Liver (tissue), 8 donors: ENCODE measurements at regions not wholly inside any gene's neighbourhood (a gene's known extent, or its start where the extent isn't known, plus 50 kb on each side); places are given as distances from the start of the nearest gene placed in this dataset.

ENCODE experiments used
- DNase-seq: peaks from one replicate; pipeline ENCODE4 v3.0.0-alpha.2; 2017; ENCODE audit warnings: low spot score
- H3K27ac ChIP-seq, 2 donors: one replicate each; pipeline ENCODE4 v1.7.0; 2013; ENCODE audit warnings: inconsistent platforms in 2 of 2, low read length in 2 of 2, control low read depth in 1 of 2, low read depth in 1 of 2, mild to moderate bottlenecking in 1 of 2
- H3K27me3 ChIP-seq, 4 donors: one replicate each; pipeline versions ENCODE4 v1.6.1 to v1.7.0; 2013; ENCODE audit warnings: low read length in 3 of 4, inconsistent platforms in 1 of 4, mild to moderate bottlenecking in 1 of 4, moderate library complexity in 1 of 4; ENCODE audit not compliant: control insufficient read depth in 4 of 4, insufficient read depth in 4 of 4
- H3K36me3 ChIP-seq, 4 donors: one replicate each; pipeline versions ENCODE4 v1.6.1 to v1.7.0; 2013; ENCODE audit warnings: low read length in 3 of 4, mild to moderate bottlenecking in 3 of 4, low read depth in 1 of 4, moderate library complexity in 1 of 4; ENCODE audit not compliant: control insufficient read depth in 4 of 4, insufficient read depth in 3 of 4
- H3K4me1 ChIP-seq, 4 donors: one replicate each; pipeline versions ENCODE4 v1.6.1 to v1.7.0; 2013; ENCODE audit warnings: low read length in 3 of 4, mild to moderate bottlenecking in 3 of 4, moderate library complexity in 1 of 4; ENCODE audit not compliant: control insufficient read depth in 4 of 4, insufficient read depth in 4 of 4
- H3K4me3 ChIP-seq, 3 donors: one replicate each; pipeline versions ENCODE4 v1.6.1 to v1.7.0; 2013; ENCODE audit warnings: low read length in 3 of 3, control low read depth in 1 of 3, low read depth in 1 of 3, mild to moderate bottlenecking in 1 of 3
- H3K9ac ChIP-seq, 2 donors: one replicate each; pipeline ENCODE4 v1.7.0; 2013; ENCODE audit warnings: low read length in 2 of 2, mild to moderate bottlenecking in 2 of 2, moderate library complexity in 2 of 2, control low read depth in 1 of 2, low read depth in 1 of 2
- H3K9me3 ChIP-seq, 4 donors: one replicate each; pipeline versions ENCODE4 v1.6.1 to v1.7.0; 2013; ENCODE audit warnings: low read length in 3 of 4; ENCODE audit not compliant: control insufficient read depth in 4 of 4
- CTCF ChIP-seq: fragments of 150-350 bp; IDR thresholded peaks from 2 replicates; pipeline ENCODE4 v1.5.1; 2017; ENCODE audit warnings: improper control_type of control experiment, low read depth, low read length; ENCODE audit not compliant: missing input control
- EGR1 ChIP-seq, 2 donors: IDR thresholded peaks; 2 replicates each; pipeline ENCODE4 v1.6.1; 2016 to 2018; ENCODE audit warnings: antibody characterized with exemption in 2 of 2, low read depth in 2 of 2
- FOXA1 ChIP-seq: IDR thresholded peaks from 2 replicates; pipeline ENCODE4 v1.6.1; 2016; ENCODE audit warnings: antibody characterized with exemption
- FOXA2 ChIP-seq: IDR thresholded peaks from 2 replicates; pipeline ENCODE4 v1.6.1; 2016; ENCODE audit warnings: antibody characterized with exemption
- GABPA ChIP-seq, 2 donors: IDR thresholded peaks in 1 of 2; conservative IDR thresholded peaks in 1 of 2; 2 replicates each; pipeline ENCODE4 v1.6.1; 2016; ENCODE audit warnings: antibody characterized with exemption in 2 of 2, mild to moderate bottlenecking in 1 of 2, moderate library complexity in 1 of 2
- HNF4A ChIP-seq, 2 donors: conservative IDR thresholded peaks; 2 replicates each; pipeline ENCODE4 v1.6.1; 2016; ENCODE audit warnings: antibody characterized with exemption in 2 of 2, mild to moderate bottlenecking in 2 of 2
- HNF4G ChIP-seq: IDR thresholded peaks from 2 replicates; pipeline ENCODE4 v1.6.1; 2016; ENCODE audit warnings: antibody characterized with exemption
- JUND ChIP-seq, 2 donors: IDR thresholded peaks; 2 replicates each; pipeline ENCODE4 v1.6.1; 2016; ENCODE audit warnings: antibody characterized with exemption in 2 of 2
- MAX ChIP-seq: IDR thresholded peaks from 2 replicates; pipeline ENCODE4 v1.6.1; 2016; ENCODE audit warnings: antibody characterized with exemption
- NR2F2 ChIP-seq: IDR thresholded peaks from 2 replicates; pipeline ENCODE4 v1.6.1; 2016; ENCODE audit warnings: antibody characterized with exemption
- RAD21 ChIP-seq, 2 donors: IDR thresholded peaks; 2 replicates each; pipeline ENCODE4 v1.6.1; 2016; ENCODE audit warnings: antibody characterized with exemption in 2 of 2, mild to moderate bottlenecking in 2 of 2
- REST ChIP-seq: IDR thresholded peaks from 2 replicates; pipeline ENCODE4 v1.6.1; 2016; ENCODE audit warnings: antibody characterized with exemption, mild to moderate bottlenecking
- RXRA ChIP-seq, 2 donors: IDR thresholded peaks; 2 replicates each; pipeline ENCODE4 v1.6.1; 2017 to 2018; ENCODE audit warnings: antibody characterized with exemption in 2 of 2, mild to moderate bottlenecking in 1 of 2
- SP1 ChIP-seq: IDR thresholded peaks from 2 replicates; pipeline ENCODE4 v1.6.1; 2018; ENCODE audit warnings: antibody characterized with exemption, mild to moderate bottlenecking
- TAF1 ChIP-seq: conservative IDR thresholded peaks from 2 replicates; pipeline ENCODE4 v1.6.1; 2016; ENCODE audit warnings: antibody characterized with exemption, mild to moderate bottlenecking
- YY1 ChIP-seq: IDR thresholded peaks from 2 replicates; pipeline ENCODE4 v1.6.1; 2016; ENCODE audit warnings: antibody characterized with exemption, mild to moderate bottlenecking
- ZBTB33 ChIP-seq: IDR thresholded peaks from 2 replicates; pipeline ENCODE4 v1.6.1; 2016; ENCODE audit warnings: antibody characterized with exemption
- WGBS: extraction: QIAGEN DNeasy Blood & Tissue Kit; methylation state at CpG from one replicate; pipeline ENCODE4 v1.1.7; 2013; 5-methylcytosine and 5-hydroxymethylcytosine counted together
- TF ChIP-seq, protein P1 (sequence below): IDR thresholded peaks from 2 replicates; pipeline ENCODE4 v1.6.1; 2016; ENCODE audit warnings: antibody characterized with exemption
- donor health status: healthy.
- donor health status: healthy.
- donor health status: healthy.
- donor health status: healthy.
- donor health status: healthy.

GRCh38 chr5:14932902-14933469 is 61.4 kb upstream of the ANKH start:
- Histone ChIP-seq H3K27ac (no peak overlapping the region), H3K4me1 (no peaks in the 10 kb centered on the region), H3K9ac (no peak overlapping the region), H3K27me3 (no peaks in the 10 kb centered on the region), H3K36me3 (no peaks in the 10 kb centered on the region), H3K9me3 (no peaks in the 10 kb centered on the region), H3K4me3 (no peak overlapping the region)
- 68% methylated on average over 7 of the region's 7 CpGs for WGBS
- no peak for DNase-seq
- TF ChIP-seq HNF4A (conservative IDR thresholded peaks at IDR 0.05) (no peak), FOXA2 (no peak), REST (no peak), NR2F2 (no peak), RXRA (IDR thresholded peaks at IDR 0.05) (no peak)

DNA sequence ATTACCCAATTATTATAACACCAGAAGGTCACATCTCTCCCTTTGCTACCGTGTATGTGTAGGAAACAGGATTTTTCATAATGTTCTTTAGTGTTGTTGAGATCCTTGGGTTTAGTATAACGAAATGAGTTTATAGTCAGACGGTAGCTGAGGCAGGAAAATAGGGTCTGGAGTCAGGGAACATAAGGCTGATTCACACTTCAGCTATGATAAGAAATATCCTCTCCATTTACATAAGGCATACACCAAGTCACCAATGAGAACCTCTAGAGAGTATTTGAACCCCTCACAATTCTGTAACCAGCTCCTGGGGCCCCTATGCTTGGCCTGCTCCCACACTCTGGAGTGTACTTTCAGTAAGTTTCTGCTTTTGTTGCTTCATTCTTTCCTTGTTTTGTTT is 58.9 kb upstream of the ANKH start:
- Histone ChIP-seq H3K27me3 (no peaks in the 10 kb centered on the region), H3K27ac (no peak overlapping the region), H3K36me3 (no peaks in the 10 kb centered on the region), H3K9me3 (no peaks in the 10 kb centered on the region), H3K4me1 (no peaks in the 10 kb centered on the region), H3K9ac (no peak overlapping the region), H3K4me3 (no peak overlapping the region)
- TF ChIP-seq RAD21 (IDR thresholded peaks at IDR 0.05) (no peak), TAF1 (no peak), FOXA2 (no peak), GABPA (IDR thresholded peaks at IDR 0.05 in 1 of 2, conservative IDR thresholded peaks at IDR 0.05 in 1 of 2) (no peak), NR2F2 (no peak), MAX (no peak), SP1 (no peak), JUND (IDR thresholded peaks at IDR 0.05) (no peak), REST (no peak), RXRA (IDR thresholded peaks at IDR 0.05) (no peak), YY1 (no peak), ZBTB33 (no peak), HNF4G (no peak), EGR1 (IDR thresholded peaks at IDR 0.05; ENCODE audit: low read depth in 2 of 2) (no peak), FOXA1 (no peak), CTCF (no peak), HNF4A (conservative IDR thresholded peaks at IDR 0.05) (no peak)
- TF ChIP-seq, protein P1, sequence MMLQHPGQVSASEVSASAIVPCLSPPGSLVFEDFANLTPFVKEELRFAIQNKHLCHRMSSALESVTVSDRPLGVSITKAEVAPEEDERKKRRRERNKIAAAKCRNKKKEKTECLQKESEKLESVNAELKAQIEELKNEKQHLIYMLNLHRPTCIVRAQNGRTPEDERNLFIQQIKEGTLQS: no peak
- 92% methylated on average over 3 of the region's 3 CpGs for WGBS
- DNase-seq: no peak
